Activated CD4-positive, alpha-beta T cell treated with anti-CD3 and anti-CD28 coated beads, Interleukin-2, amount 50 U/mL, for 48 hours (primary cell): ENCODE measurements at regions not wholly inside any gene's neighbourhood (a gene's known extent, or its start where the extent isn't known, plus 50 kb on each side); places are given as distances from the start of the nearest gene placed in this dataset.
"Not testable (repeated sequence)": the region's sequence is repeated elsewhere in the genome, so short reads cannot be mapped to it uniquely, and the experiment has no call there.

ENCODE experiments used
- DNase-seq, 2 experiments: peaks; one replicate each; pipeline ENCODE4 v3.0.0-alpha.2; 2020

DNA sequence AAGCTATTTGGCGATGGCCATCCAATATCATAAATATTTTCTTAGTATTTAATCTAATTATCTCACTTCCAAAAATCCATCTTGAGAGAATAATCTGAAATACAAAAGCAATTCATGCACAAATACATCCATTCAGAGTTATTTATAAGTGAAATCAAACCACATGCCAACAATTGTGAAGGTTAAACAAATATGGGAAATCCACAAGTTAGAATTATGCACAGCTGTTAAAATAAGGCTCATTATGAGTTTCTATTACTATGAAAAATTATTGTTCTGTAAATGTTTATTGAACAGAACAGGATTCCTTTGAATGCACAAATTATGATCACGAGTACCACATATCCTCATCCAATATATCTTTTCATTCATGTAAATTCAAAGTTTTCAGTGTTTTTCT, 267.7 kb downstream of the PLOD2 start:
- no peak for DNase-seq

DNA sequence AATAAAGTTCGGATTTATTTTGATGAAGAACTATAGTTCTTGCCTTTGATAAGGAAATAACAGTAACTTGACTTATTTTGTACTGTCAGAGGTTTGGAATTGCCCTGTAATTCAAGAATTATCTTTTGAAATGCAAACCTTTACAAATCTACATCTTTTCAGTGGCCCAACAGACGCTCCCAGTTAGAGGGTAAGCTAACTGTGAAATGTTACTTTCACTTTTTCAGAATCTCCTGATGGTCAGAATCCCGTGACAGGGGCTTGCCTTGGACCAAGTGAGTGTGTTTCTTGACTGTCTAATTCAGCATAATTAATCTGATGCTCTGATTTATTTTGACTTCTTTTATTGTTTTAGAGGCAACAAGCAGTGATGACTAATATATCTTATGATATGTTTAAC, 262.5 kb downstream of the PLOD2 start:
- DNase-seq = no peak

DNA sequence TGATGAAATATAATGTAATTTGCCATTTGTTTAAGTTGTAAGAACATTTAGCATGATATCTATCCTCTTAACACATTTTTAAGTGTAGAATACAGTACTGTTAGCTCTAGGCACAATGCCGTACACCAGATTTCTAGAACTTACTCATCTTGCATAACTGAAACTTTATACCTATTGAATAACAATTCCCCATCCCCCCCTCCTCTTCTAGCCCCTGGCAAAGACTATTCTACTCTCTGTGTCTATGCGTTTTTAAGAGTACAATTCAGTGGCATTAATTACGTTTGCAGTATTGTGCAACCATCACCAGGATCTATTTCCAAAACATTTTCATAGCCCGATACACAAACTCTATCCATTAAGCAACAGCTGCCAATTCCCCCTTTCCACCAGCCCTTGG, 261.7 kb downstream of the PLOD2 start:
- DNase-seq = no peak

DNA sequence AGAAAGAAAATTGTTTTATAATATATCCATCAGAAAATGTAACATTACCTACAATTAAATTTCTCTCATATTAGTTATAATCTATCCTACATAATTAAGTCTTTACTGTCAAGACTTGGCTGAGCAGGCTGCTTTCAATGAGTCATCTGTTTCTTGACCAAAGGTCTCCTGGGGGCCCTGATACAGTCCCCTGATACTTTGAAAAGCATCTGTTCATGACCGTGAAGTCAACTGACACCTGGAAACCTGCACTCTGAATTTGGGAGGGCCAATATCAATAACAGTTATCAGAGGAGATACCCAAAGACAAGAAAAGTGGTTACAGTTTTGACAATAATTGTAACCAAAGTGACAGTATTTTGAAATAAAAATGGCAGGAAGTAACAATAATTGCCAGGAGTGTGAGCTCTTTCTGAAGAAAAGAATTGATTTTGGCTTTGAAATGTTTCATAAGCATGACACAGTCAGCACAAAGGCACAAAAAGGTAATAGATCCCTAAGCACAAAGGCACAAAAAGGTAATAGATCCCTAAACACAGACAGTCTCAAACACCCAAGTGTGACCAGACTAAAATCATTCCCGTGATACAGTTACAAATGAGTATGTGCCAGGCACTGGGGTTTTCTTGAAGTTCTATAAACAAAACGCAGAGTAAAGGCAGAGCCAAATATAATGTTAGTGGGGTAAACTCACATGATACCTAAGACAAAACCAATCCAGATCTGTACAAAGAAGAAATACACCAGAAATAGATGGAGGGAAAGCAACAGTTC, 260.7 kb downstream of the PLOD2 start:
- no peak for DNase-seq

DNA sequence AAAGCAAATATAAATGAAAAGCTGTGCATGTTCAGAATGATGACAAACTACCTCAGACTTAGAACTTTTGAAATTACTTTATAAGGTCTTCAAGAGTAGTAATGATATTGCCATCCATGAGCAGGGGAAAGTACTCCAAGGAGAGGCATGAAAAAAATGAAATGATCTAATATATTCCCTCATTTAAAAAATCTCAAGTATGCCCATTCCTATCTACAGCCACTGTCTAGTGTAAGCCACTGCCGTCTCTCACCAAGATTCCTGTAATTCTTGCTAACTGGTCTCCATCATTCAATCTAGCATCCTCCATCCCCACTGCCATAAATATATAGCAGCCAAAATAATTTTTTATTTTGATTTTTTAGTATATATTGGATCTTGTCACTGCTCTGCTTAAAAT, 258.8 kb downstream of the PLOD2 start:
- no peak for DNase-seq

DNA sequence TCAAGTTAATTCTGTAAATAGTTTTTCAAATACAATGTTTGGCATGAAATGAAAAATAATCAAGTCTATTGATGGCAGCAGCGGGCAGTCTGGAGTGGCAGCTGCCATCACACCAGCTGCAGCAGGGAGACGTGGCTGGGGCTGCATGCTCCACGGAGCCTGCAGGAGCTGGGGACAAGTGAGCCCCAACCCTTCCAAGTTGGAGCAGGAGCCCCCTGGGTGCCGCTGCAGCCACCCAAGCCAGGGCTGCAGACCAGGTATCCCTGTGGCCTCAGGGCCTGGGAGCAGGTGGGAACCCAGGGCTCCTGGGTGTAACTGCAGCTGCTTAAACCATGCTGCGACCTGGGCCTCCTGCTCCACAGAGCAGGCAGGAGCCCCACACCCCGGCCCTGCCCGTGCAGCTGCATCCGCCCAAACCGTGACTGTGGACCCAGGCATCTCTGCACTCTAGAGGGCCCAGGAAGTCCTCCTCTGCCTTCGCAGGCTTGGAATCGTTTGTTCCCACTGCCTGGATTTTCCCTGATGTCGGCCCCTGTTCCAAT, 257.4 kb downstream of the PLOD2 start:
- DNase-seq = no peak

DNA sequence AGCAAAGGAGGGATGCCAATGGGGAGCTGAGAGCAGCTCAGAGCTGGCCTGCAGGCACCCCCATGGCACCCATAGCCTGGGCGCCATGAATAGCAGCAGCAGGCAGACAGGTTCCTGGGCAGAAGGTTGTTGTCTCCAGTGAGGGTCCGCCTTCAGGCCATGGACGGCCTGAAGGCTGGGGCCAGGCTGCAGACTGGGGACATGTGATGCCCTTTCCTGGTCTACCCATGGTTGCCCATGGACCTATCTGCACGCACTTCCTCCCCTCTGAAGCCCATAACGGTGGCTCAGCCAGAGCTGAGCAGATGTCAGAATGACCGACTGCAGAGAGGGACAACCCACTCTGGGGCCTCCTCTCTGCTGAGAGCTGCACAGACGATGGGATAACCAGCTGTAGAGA, 256.8 kb downstream of the PLOD2 start:
- DNase-seq = no peak

DNA sequence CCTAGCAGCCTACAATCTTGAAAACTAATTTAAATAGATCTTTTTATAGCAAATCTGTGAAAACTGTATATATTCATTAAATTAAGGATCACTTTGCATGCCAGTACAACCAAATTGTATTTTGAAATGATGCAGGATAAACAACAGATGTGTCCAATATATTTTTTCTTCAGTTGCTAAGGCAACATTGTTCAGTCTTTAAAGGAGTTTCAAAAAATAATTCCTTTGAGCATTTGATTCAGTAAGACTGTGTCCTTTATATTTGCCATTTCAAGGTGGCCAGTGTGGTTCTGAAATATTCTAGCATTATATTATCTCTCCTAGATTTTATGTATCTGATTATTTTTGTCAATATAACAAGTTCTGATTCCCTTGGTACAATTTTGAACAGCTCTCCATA, 254.7 kb downstream of the PLOD2 start:
- no peak for DNase-seq

DNA sequence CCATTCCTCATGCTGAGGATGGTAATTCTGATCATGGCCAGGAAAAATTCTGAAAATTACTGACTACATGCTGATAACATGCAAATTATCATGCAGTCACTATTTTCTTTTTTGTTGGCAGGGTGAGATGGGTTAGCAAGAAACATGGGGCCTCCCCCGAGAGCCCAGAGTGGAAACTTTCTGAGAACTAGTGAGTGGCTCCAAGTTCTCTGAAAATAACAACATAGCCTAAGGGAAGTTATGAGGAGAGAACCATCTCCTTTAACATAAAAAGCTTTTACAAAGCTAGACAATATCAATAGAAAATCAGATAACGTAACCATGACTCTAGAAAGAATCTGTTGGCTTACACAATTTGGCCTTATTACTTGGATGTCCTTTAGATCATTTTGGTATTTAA, 254.2 kb downstream of the PLOD2 start:
- no peak for DNase-seq

DNA sequence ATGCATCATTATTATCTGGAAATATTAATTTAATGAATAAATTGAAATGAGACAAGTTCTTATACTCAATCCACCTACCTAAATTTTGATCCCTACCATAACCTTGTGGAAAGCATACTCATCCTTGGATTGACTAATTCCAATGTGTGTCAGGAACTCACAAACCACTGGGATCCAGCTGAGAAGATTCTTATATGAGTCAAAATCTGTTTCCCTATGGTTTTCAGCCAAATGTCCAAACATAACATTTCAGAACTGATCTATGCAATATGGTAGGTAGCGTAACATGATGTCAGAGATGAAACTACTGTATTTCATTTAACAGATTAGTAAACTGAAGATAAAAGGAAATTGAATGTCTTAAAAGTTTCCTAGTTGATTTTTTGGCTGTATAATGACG, 250.0 kb downstream of the PLOD2 start:
- no peak for DNase-seq

DNA sequence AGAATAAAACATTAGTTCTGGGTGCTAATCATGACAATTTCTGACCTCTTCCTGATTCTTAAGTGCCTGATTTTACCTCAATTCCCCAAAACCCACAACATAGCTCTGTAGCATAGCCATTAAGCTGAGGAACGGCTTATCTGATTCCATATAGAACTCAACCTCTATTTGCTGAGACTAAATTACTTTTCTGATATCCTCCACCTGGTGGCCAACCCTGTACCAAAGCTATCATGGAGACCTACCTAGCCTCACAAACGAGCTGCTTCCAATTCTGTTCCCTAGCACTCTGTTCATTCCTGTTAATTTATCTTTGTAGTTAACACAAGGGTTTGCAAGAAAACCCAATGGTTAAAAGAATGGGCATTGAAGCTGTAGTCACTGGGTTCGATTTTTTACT, 245.2 kb downstream of the PLOD2 start:
- DNase-seq = no peak

DNA sequence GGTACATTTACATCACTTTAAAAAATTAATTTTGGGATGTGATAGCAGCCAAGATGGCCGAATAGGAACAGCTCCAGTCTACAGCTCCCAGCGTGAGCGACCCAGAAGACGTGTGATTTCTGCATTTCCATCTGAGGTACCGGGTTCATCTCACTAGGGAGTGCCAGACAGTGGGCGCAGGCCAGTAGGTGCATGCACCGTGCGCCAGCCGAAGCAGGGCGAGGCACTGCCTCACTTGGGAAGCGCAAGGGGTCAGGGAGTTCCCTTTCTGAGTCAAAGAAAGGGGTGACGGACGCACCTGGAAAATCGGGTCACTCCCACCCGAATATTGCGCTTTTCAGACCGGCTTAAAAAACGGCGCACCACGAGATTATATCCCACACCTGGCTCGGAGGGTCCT, 233.2 kb downstream of the PLOD2 start:
- DNase-seq = not testable (repeated sequence)

DNA sequence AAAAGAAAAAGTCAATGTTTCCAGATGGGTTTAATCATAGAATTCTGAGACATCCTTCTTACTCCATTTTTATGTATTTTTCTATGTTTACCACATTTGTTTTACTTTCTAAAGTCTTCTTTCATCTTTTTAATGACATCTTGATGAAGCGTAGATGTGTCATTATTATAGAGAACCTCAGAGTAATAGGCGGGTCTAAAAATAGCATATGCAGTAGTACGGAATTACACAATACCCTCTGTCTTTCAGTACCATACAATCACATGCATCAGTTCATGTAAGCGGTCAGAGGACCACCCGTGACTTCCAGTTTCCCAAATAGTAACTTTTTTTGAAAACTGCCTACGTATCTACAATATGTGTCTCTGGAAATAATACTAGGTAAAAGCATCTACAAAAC, 224.0 kb downstream of the PLOD2 start:
- no peak for DNase-seq

DNA sequence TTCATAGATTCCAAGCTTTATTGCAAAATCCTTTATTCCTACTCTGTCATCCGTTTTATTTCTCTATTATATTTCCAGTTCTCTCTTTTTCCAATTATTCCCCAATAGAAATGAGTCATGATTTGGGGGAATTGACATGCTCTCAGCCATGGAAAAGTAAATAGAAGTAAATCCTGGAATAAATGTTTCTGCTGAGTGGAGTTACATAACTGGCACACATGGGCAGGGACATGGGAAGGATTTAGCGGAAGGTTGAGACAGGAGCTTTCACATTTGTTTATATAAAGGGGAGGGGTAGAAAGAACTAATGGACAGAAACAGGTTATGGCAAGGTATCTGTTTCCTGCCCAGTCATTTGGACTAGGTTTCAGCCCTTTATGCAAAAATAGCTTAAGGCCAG, 221.6 kb downstream of the PLOD2 start:
- no peak for DNase-seq

DNA sequence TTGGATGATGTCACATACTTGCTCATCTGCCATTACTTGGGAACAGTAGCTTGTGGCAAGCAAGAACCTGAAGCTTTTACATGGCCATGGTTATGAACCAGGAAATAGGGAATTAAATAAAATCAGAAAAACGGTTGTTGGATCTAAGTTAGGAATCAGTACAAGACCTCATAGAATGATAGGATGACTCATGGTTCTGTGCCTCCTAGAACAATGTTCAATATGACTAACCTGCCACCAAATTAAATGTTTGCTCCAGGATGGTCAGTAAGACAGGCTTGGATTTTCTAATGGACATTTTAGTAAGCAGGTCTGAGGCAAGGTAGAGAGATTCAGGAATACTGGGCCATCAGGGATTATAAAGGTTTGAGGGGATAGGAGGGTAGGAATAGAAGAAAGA, 218.9 kb downstream of the PLOD2 start:
- DNase-seq = no peak

DNA sequence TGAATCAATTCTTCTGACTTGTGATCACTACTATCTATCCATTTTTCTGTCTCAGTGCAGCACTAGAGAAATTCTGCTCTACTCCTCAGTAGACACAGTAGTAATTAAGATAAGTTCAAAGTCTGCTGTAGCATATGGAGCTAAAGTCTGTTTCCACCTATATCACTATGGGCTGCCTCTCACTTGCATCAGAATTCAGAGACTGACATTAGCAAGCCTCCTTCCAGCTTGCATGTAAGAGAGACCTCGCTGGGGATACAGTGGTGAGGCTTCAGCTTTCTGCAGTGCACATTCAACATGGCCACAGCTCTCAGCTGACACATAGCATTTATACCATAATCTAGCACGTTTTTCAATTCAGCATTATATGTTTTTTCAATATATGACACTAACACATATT, 217.0 kb downstream of the PLOD2 start:
- DNase-seq = no peak

DNA sequence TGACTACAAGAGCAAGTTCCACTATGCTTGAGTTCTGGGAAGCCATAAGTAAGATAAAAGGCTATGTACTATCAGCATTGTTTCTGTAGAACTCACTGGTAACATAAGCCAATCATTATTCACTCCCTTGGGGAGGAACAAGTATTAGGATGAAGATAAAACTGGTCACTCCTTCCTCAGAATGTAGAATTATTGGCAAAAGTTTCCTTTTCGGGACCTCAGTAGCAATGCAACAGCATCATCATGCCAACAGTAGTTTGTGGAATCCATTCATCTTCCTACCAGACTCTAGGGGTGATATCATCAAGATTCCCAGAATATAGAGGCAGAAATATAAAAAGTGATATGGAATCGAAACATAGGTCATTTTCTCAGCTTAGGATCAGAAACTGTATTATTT, 209.5 kb downstream of the PLOD2 start:
- no peak for DNase-seq

DNA sequence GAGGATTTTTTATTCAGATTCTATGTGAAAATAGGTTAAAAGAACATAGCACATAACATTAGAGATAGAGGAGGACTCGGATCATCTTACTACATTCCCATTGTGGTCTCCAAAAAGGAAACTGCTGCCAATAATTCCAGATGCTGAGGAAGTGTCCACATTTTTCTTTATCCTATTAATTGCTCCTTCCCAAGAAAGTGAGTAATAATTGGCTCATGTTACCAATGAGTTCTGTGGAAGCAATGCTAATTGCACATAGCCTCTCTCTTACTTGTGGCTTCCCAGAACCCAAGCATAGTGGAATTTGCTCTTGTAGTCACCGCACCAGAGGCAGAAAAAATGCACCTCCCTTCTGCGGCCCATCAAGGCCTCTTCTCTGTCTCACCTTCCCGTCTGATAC, 208.4 kb downstream of the PLOD2 start:
- DNase-seq = no peak

DNA sequence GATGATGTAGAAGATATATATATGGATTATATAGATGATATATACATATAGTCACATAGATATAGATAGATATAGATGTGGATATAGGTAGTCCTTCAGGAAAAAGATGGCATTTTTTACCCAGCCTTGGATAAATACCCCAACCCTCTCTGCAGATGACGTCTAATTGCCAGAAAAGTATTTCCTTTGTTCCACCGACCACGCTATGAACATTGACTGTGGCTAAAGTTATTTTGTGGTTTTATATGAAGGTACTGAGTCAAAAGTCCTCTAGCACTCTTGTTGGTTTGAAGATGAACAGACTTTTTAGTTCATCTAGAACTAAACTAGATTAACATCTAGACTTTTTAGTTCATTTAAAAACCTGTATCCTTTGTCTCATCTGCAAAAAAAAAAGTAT, 207.7 kb downstream of the PLOD2 start:
- no peak for DNase-seq

DNA sequence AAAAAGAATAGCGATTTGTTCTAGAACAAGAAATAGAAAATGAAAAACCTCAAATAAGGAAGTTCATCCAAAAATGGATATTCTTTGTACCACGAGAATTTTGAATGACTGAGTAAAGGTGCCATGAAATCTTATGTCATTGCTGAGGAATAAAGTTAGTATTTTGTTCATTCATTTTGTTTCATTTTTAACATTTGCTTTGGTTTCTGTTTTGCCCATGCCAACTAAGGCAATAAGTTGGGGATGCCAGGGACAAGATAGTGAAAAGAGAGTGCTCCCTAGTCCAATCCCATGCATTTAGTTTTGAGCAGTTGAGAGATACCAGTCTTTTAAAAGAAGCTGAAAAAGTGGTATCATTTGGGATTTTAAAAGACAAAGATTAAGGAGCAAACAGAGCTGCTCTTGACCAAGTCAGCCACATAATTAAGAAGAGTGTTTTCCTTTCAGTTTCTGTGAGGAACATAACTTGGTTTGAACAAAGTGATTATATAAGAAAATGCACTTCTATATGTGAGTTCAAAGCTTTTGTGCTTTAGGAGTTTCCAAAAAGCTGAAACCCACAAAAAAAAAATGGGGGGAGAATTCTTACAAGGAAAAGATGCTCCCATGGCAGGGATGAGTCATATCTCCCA, 201.4 kb downstream of the PLOD2 start:
- no peak for DNase-seq

DNA sequence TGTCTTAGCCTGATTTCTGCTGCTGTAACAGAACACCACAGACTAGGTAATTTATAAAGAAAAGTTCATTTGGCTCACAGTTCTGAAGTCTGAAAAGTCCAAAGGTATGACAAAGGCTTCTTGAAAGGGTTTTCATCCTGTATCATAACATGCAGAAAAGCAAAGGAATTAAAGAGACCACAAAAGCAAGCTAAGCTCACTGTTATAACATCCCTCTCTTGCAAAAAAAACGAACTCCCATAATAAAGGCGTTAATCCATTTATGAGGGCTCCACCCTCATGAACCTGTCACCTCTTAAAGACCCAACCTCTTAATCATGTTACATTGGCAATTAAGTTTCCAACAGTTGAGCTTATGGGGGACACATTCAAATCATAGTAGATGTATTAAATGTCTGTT, 197.9 kb downstream of the PLOD2 start:
- DNase-seq = no peak

DNA sequence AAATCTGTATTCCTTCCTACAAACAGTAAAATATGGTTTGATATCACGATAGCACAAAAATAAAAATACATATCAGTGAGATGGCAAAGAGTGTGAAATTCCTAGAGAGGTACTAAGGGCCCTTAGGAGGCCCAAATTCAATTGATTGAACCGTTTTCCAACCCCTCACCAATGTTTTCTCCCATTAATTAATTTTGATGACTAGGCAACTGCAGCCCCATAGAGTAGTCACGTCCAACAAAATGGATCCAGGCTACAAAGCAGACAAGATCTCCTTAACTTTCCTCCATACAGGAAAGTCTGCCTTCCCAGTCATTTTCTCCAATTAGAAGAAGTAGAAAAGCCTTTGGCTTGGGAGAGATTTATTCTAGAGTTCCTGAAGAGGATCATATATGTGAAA, 193.9 kb downstream of the PLOD2 start:
- DNase-seq = no peak

DNA sequence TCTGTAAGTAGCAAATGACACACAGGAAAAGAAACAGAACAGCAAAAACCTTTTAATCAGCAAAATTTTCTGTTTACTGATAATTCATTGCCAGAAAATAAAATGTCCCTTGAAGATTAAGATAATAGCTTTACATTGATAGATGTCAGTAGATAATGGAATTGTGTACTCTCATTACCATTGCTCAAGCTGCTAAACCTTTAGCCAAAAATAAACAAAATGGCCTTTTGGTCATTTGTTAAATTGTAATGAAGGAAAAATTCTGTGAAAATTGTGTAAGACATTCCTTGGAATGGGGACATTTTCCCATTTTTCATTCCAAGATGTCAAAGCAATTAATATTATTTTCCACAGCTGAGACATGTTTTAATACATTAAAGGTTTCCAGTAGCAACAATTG, 189.8 kb downstream of the PLOD2 start:
- no peak for DNase-seq

DNA sequence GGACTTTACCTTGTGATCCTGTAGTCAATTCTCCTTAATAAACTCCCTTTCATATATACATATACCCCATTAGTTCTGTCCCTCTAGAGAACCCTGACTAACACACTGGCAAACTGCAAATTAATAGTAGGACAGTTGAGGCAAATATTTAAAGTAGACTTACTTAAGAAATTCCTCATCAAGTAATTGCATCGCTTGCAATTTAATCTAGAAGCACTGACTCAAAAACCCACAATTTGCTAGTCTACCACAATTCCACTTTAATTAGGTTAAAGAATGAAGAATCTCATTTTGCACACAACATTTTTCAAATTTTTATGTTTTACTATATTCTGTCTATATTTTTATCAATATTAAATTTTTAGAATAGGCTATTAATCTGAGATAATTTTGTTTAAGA, 188.1 kb downstream of the PLOD2 start:
- no peak for DNase-seq

DNA sequence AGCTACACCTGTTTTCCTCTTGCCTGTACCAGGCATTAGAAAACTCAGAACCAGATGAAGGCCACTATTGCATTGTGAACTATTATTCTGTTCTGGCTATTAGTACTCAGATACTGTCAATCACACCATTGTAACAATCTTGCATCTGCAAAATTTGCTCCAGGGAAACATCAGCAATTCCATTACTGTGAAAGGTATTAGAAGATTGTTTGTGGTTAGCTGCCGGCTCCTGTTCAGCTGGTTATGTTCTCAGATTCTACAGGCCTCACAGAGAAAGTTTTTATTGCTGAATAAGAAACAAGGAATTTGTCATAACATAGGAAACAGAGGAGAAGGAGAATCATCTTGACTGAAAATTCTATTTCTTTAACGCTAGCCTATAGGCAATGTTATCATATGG, 179.9 kb downstream of the PLOD2 start:
- DNase-seq = no peak
